ENCODE measurements at regions not wholly inside any gene's neighbourhood (a gene's known extent, or its start where the extent isn't known, plus 50 kb on each side); places are given as distances from the start of the nearest gene placed in this dataset.
A peak's percentile ranks its signal among the peaks of the same experiment; 100 is the strongest.
"Not testable (repeated sequence)": the region's sequence is repeated elsewhere in the genome, so short reads cannot be mapped to it uniquely, and the experiment has no call there.

DNA sequence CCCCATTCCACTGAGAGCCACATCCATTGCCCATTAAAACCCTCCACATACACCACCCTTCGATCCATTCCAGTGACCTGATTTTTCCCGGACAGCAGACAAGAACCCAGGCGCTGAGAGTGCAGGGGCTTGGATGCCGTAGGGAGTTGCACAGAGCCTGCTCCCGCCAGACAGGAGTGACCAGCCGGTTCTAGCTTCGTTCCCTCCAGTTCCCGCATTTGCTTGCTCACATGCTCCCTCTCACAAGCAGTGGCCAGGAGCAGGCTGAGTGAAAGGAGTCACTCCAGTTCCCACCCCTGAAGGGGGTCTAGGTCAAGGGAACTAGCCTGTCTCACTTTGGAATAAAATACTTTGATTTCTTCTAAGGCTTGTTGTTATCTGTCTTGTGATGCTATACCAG is 119.5 kb downstream of the SKIDA1 start:
- DNase-seq (ENCODE audit: low spot score): no peak

- no peak for DNase-seq (ENCODE audit: low spot score)
These were observed 122.0 kb downstream of the SKIDA1 start for GRCh38 chr10:21403256-21404015.

DNA sequence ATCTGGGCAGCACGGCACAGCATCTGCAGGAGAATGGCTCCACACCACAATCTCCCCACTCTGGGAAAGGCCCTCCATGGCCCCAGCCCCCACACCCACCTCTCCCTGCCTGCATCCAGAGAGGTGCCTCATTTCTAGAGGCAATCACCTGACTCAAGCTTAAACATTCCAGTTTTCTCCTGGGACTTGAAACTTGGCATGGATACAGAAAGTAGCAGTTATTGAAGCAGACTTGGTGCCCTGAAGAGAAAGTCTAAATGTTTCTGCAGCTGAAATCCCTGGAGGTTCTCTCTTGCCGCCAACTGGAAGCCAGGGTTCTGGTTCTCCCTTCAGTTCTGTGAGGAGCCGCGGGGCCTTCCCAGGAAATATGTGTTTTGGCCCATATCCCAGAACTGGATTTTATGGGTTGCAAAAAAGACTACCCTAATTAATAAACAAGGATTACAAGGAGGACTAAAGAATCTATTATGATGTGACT is 122.8 kb downstream of the SKIDA1 start:
- DNase-seq (ENCODE audit: low spot score): no peak

- no peak for DNase-seq (ENCODE audit: low spot score)
These were observed 124.3 kb downstream of the SKIDA1 start for GRCh38 chr10:21401196-21401595.

DNA sequence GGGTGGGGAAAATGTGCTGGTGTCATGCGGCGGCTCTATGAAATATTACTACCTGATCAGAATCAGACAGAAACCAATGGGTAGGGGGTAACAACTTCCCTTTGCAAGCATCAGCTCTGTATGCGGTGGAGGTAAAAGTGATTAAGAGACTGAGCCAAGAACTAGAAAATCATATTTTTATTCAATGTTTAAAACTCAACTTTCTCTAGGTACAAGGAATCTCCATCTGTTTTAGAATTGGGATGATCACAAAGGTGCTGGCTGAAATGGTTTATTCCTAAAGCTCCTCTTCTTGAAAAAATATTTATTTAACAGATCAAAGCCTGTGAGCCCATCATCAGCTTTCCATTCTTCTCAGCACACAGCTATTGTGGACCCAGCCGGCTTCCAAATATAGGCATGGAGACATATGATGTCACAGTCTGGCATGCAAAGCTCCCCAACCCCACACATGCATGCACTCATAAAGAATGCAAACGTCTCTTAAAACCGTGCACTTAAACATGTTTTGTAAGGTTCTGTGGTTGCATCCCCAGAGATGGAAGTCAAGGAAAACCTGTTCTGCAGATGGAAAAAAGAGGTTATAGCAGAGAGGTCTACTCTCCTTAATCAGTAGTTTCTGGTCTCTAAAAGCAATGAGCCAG is 126.0 kb downstream of the SKIDA1 start:
- DNase-seq (ENCODE audit: low spot score): no peak

- DNase-seq (ENCODE audit: low spot score): no peak
These were observed 126.8 kb downstream of the SKIDA1 start for GRCh38 chr10:21398563-21399231.

- no peak for DNase-seq (ENCODE audit: low spot score)
These were observed 128.6 kb downstream of the SKIDA1 start for GRCh38 chr10:21396889-21397288.

DNA sequence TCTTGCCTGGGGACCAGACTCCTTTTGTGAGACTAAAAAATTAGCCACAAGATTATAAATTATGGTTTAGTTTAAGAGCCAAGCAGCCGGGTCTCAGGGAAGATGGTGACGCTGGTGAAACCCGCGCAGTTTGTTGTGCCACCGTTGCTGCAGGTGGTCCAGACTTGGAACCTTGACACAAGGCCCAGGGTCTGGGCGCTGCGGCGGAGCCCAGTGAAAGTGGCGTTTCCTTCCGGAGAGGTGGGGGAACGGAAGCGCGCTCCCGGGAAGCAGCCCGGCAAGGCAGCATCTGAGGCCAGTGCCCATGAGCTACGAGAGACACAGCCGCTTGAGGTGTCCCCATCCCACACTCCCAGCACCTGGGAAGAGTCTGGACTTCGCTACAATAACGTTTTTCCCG is 131.6 kb downstream of the SKIDA1 start:
- DNase-seq (ENCODE audit: low spot score): no peak

GRCh38 chr10:21388589-21388988 is 136.9 kb downstream of the SKIDA1 start:
- no peak for DNase-seq (ENCODE audit: low spot score)

DNA sequence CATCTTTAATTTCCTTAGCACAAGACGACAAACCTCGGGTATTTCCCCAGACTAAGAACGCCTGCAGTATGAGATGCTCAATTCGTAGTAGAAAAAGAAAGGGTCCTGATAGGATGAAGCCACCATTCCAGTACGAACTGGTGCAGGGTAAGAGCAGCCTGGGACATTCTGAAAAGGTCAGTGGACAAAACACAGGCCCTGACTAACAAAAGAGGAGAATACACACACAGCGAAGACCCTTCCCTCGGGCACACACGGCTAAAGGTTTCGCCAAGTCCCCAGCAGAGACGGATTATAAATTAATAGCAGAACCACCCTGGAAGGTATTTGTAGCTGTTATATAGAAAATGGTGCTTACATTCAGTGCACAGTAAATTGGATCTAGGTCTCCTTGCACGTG is 137.6 kb downstream of the SKIDA1 start:
- DNase-seq (ENCODE audit: low spot score): no peak

- no peak for DNase-seq (ENCODE audit: low spot score)
These were observed 139.4 kb downstream of the SKIDA1 start for GRCh38 chr10:21385996-21386585.

DNA sequence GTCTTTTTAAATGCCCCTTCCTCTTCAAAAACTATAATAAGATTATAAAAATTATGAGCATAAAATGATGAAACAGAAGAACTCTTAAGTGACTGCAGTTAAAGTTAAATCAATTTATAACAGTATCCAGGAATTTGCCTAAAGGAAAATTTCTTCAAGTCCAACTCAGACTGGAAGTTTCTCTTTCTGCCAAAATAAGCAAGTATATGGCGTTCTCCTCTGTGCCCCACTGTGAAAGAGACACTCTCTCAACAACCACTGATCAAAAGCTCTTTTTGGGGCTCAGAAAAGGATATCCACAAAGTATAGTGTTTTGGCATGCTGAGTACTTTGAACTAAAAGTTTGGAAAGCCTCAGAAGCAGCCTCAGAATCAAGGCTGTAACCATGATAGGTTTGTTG is 139.9 kb downstream of the SKIDA1 start:
- no peak for DNase-seq (ENCODE audit: low spot score)

GRCh38 chr10:21379143-21379542 is 146.3 kb downstream of the SKIDA1 start:
- no peak for DNase-seq (ENCODE audit: low spot score)

- DNase-seq (ENCODE audit: low spot score): not testable (repeated sequence)
These were observed 150.2 kb downstream of the SKIDA1 start for GRCh38 chr10:21375274-21375673.

DNA sequence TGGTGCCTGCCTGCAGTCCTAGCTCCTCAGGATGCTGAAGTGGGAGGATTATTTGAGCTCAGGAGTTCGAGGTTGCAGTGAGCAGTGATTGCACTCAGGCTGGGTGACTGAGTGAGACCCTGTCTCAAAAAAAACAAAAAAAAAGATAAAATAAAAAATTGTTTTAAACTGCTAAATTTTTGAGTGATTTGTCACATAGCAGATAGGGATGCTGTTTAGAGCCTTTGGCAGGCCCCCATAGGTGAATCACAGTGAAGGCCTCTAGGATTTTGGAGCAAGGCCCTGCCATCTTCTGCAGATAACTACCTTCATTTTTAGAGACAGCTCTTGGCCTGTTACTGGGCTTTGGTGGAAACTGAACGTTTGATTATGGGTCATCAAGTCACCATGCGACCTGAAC is 151.6 kb downstream of the SKIDA1 start:
- DNase-seq (ENCODE audit: low spot score): not testable (repeated sequence)

DNA sequence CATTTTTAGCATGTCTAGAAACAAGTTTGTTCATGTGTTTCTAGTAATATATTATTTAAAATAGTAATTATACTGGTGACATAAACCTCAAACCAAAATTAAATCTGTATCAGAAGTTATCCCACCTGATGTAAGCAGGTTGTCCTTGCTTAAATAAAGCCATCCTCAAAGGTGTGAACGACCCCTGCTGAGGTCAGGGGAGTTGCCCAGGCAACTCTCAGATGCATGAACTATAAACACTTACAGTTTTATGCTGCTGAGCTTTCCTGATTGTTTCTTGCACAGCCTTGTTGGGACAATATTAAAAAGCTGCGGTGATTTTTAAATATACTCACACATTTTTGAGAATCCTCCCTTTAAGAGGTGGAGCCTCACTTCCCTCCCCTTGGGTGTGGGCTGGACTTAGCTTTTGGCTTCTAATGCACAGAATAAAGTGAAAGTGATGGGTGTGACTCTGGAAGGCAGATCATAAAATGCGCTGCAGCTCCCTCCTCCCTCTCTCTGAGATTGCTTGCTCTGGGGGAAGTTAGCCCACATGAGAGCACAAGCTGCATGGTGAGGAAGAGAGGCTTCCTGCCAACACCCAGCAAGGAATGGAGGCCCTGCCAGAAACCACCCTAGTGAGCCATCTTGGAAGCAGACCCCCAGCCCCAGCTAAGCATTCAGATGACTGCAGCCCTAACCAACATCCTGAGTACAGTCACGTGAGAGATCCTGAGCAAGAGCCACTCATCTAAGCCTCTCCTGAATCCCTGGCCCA is 152.7 kb downstream of the SKIDA1 start:
- DNase-seq (ENCODE audit: low spot score): peak; percentile 47

GRCh38 chr10:21369697-21370096 is 155.8 kb downstream of the SKIDA1 start:
- no peak for DNase-seq (ENCODE audit: low spot score)

GRCh38 chr10:21368728-21369425 is 156.6 kb downstream of the SKIDA1 start:
- no peak for DNase-seq (ENCODE audit: low spot score)

GRCh38 chr10:21368022-21368582 is 157.4 kb downstream of the SKIDA1 start:
- no peak for DNase-seq (ENCODE audit: low spot score)

DNA sequence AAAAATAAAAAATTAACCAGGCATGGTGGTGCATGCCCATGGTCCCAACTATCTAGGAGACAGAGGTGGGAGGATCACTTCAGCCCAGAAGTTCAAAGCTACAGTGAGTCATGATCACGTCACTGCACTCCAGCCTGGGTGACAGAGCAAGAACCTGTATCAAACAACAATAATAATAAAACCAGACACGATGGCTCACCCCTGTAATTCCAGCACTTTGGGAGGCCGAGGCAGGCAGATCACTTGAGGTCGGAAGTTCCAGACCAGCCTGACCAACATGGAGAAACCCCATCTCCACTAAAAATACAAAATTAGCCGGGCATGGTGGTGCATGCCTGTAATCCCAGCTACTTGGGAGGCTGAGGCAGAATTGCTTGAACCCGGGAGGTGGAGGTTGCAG is 159.4 kb downstream of the SKIDA1 start:
- DNase-seq (ENCODE audit: low spot score): not testable (repeated sequence)
